ENCODE measurements at regions not wholly inside any gene's neighbourhood (a gene's known extent, or its start where the extent isn't known, plus 50 kb on each side); places are given as distances from the start of the nearest gene placed in this dataset.

GRCh38 chr6:115319823-115320222 lies 740.9 kb downstream of the FRK start:
- no peak for TF ChIP-seq POLR2A (IDR thresholded peaks at IDR 0.05; ENCODE audit: low read depth, low read length)
- TF ChIP-seq RCOR1 (conservative IDR thresholded peaks at IDR 0.05; ENCODE audit: low read depth, low read length) = no peak
- TF ChIP-seq TAF1 (IDR thresholded peaks at IDR 0.05; ENCODE audit: borderline replicate concordance, low read depth, low read length) = no peak
- no peak for TF ChIP-seq CREM (IDR thresholded peaks at IDR 0.05; ENCODE audit: low read depth)
- no peak for TF ChIP-seq GATAD2B (conservative IDR thresholded peaks at IDR 0.05; ENCODE audit: low read depth)
- no peak for TF ChIP-seq ZNF592 (IDR thresholded peaks at IDR 0.05)
- TF ChIP-seq ZNF24 (IDR thresholded peaks at IDR 0.05) = no peak
- no peak for TF ChIP-seq CTCF (IDR thresholded peaks at IDR 0.05 in 2 of 3, conservative IDR thresholded peaks at IDR 0.05 in 1 of 3; ENCODE audit: control insufficient read depth in 2 of 3, extremely low read depth in 1 of 3, insufficient read depth in 1 of 3, low read depth in 3 of 3, low read length in 3 of 3)
- TF ChIP-seq DPF2 (IDR thresholded peaks at IDR 0.05) = no peak
- TF ChIP-seq YY1 (IDR thresholded peaks at IDR 0.05; ENCODE audit: low read depth, low read length) = no peak
